ENCODE measurements at regions not wholly inside any gene's neighbourhood (a gene's known extent, or its start where the extent isn't known, plus 50 kb on each side); places are given as distances from the start of the nearest gene placed in this dataset.

- TF ChIP-seq, protein P1, sequence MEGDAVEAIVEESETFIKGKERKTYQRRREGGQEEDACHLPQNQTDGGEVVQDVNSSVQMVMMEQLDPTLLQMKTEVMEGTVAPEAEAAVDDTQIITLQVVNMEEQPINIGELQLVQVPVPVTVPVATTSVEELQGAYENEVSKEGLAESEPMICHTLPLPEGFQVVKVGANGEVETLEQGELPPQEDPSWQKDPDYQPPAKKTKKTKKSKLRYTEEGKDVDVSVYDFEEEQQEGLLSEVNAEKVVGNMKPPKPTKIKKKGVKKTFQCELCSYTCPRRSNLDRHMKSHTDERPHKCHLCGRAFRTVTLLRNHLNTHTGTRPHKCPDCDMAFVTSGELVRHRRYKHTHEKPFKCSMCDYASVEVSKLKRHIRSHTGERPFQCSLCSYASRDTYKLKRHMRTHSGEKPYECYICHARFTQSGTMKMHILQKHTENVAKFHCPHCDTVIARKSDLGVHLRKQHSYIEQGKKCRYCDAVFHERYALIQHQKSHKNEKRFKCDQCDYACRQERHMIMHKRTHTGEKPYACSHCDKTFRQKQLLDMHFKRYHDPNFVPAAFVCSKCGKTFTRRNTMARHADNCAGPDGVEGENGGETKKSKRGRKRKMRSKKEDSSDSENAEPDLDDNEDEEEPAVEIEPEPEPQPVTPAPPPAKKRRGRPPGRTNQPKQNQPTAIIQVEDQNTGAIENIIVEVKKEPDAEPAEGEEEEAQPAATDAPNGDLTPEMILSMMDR (IDR thresholded peaks at IDR 0.05; ENCODE audit: low read depth, low read length) = no peak
- no peak overlapping the region for H3K4me3 ChIP-seq (ENCODE audit: low read depth, low read length)
Observed at GRCh38 chr6:104428184-104428583, 431.5 kb downstream of the HACE1 start.

GRCh38 chr6:104423691-104424090 lies 436.0 kb downstream of the HACE1 start:
- TF ChIP-seq, protein P1 (IDR thresholded peaks at IDR 0.05; ENCODE audit: low read depth, low read length) = no peak
- H3K4me3 ChIP-seq (ENCODE audit: low read depth, low read length) = no peak overlapping the region

- H3K4me3 ChIP-seq (ENCODE audit: low read depth, low read length) = no peak overlapping the region
Observed at GRCh38 chr6:104421650-104422049, 438.1 kb downstream of the HACE1 start.

DNA sequence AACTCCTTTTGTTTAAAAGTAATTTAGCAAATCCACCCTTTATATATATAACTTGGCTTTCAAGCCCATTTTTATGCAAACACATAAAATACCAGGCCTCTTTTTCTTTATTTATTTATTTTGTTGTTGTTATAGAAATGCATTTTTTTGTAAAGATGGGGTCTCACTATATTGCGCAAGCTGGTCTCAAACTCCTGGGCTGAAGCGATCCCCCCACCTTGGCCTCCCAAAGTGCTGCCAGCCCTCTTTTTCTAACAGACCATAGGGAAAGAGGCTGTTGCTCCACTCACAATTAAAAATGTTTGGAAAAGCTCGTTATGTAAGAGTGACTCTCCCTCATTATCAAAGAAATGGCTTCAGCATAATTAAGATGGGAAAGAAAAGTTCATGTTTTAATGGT lies 440.9 kb downstream of the HACE1 start:
- no peak overlapping the region for H3K4me3 ChIP-seq (ENCODE audit: low read depth, low read length)
- TF ChIP-seq, protein P1 (IDR thresholded peaks at IDR 0.05; ENCODE audit: low read depth, low read length) = no peak

More at GRCh38 chr6:104421650-104422049, 438.1 kb downstream of the HACE1 start:
- TF ChIP-seq, protein P1 (IDR thresholded peaks at IDR 0.05; ENCODE audit: low read depth, low read length) = no peak

GRCh38 chr6:104418125-104418524 lies 441.6 kb downstream of the HACE1 start:
- TF ChIP-seq, protein P1 (IDR thresholded peaks at IDR 0.05; ENCODE audit: low read depth, low read length) = no peak
- H3K4me3 ChIP-seq (ENCODE audit: low read depth, low read length) = no peak overlapping the region

- TF ChIP-seq, protein P1 (IDR thresholded peaks at IDR 0.05; ENCODE audit: low read depth, low read length) = no peak
Observed at GRCh38 chr6:104414723-104415122, 445.0 kb downstream of the HACE1 start.

GRCh38 chr6:104413767-104414166 lies 446.0 kb downstream of the HACE1 start:
- H3K4me3 ChIP-seq (ENCODE audit: low read depth, low read length) = no peak overlapping the region
- TF ChIP-seq, protein P1 (IDR thresholded peaks at IDR 0.05; ENCODE audit: low read depth, low read length) = no peak

More at GRCh38 chr6:104414723-104415122, 445.0 kb downstream of the HACE1 start:
- no peak overlapping the region for H3K4me3 ChIP-seq (ENCODE audit: low read depth, low read length)
